H1 (cell line): ENCODE measurements at regions not wholly inside any gene's neighbourhood (a gene's known extent, or its start where the extent isn't known, plus 50 kb on each side); places are given as distances from the start of the nearest gene placed in this dataset.

Experiments
- TF ChIP-seq, protein P1 (sequence below): fragments of 300-600 bp; sonication (generic); IDR thresholded peaks from 2 replicates; pipeline ENCODE4 v1.7.1; 2012; ENCODE audit warnings: low read length, moderate library complexity, mild to moderate bottlenecking, inconsistent platforms; ENCODE audit not compliant: insufficient replicate concordance

- TF ChIP-seq, protein P1, sequence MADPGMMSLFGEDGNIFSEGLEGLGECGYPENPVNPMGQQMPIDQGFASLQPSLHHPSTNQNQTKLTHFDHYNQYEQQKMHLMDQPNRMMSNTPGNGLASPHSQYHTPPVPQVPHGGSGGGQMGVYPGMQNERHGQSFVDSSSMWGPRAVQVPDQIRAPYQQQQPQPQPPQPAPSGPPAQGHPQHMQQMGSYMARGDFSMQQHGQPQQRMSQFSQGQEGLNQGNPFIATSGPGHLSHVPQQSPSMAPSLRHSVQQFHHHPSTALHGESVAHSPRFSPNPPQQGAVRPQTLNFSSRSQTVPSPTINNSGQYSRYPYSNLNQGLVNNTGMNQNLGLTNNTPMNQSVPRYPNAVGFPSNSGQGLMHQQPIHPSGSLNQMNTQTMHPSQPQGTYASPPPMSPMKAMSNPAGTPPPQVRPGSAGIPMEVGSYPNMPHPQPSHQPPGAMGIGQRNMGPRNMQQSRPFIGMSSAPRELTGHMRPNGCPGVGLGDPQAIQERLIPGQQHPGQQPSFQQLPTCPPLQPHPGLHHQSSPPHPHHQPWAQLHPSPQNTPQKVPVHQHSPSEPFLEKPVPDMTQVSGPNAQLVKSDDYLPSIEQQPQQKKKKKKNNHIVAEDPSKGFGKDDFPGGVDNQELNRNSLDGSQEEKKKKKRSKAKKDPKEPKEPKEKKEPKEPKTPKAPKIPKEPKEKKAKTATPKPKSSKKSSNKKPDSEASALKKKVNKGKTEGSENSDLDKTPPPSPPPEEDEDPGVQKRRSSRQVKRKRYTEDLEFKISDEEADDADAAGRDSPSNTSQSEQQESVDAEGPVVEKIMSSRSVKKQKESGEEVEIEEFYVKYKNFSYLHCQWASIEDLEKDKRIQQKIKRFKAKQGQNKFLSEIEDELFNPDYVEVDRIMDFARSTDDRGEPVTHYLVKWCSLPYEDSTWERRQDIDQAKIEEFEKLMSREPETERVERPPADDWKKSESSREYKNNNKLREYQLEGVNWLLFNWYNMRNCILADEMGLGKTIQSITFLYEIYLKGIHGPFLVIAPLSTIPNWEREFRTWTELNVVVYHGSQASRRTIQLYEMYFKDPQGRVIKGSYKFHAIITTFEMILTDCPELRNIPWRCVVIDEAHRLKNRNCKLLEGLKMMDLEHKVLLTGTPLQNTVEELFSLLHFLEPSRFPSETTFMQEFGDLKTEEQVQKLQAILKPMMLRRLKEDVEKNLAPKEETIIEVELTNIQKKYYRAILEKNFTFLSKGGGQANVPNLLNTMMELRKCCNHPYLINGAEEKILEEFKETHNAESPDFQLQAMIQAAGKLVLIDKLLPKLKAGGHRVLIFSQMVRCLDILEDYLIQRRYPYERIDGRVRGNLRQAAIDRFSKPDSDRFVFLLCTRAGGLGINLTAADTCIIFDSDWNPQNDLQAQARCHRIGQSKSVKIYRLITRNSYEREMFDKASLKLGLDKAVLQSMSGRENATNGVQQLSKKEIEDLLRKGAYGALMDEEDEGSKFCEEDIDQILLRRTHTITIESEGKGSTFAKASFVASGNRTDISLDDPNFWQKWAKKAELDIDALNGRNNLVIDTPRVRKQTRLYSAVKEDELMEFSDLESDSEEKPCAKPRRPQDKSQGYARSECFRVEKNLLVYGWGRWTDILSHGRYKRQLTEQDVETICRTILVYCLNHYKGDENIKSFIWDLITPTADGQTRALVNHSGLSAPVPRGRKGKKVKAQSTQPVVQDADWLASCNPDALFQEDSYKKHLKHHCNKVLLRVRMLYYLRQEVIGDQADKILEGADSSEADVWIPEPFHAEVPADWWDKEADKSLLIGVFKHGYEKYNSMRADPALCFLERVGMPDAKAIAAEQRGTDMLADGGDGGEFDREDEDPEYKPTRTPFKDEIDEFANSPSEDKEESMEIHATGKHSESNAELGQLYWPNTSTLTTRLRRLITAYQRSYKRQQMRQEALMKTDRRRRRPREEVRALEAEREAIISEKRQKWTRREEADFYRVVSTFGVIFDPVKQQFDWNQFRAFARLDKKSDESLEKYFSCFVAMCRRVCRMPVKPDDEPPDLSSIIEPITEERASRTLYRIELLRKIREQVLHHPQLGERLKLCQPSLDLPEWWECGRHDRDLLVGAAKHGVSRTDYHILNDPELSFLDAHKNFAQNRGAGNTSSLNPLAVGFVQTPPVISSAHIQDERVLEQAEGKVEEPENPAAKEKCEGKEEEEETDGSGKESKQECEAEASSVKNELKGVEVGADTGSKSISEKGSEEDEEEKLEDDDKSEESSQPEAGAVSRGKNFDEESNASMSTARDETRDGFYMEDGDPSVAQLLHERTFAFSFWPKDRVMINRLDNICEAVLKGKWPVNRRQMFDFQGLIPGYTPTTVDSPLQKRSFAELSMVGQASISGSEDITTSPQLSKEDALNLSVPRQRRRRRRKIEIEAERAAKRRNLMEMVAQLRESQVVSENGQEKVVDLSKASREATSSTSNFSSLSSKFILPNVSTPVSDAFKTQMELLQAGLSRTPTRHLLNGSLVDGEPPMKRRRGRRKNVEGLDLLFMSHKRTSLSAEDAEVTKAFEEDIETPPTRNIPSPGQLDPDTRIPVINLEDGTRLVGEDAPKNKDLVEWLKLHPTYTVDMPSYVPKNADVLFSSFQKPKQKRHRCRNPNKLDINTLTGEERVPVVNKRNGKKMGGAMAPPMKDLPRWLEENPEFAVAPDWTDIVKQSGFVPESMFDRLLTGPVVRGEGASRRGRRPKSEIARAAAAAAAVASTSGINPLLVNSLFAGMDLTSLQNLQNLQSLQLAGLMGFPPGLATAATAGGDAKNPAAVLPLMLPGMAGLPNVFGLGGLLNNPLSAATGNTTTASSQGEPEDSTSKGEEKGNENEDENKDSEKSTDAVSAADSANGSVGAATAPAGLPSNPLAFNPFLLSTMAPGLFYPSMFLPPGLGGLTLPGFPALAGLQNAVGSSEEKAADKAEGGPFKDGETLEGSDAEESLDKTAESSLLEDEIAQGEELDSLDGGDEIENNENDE = no peak
- TF ChIP-seq, all 59 proteins: peak for 0
Measured at GRCh38 chr3:31409389-31409788, 123.3 kb upstream of the STT3B start (continued).
